ENCODE measurements at regions not wholly inside any gene's neighbourhood (a gene's known extent, or its start where the extent isn't known, plus 50 kb on each side); places are given as distances from the start of the nearest gene placed in this dataset.
"Not testable (repeated sequence)": the region's sequence is repeated elsewhere in the genome, so short reads cannot be mapped to it uniquely, and the experiment has no call there.

DNA sequence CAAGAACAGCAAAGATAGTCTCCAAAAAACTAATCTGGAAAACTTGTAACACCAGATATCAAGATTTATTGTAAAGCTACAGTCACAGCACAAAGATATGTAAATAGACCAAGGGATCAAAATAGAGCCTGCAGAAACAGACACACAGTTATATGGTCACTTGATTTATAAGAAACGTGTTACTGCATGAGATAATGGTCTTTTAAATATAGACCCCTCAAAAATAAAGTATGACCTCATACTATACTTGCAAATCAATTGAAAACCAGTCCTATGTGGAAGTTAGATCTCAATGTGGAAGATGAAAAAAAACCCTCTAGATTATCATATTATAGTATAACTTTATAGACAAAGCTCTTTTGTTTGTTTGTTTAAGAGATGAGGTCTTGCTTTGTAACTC, 247.3 kb upstream of the CNR1 start:
- no peaks in the 10 kb centered on the region for H3K9me3 ChIP-seq
- H3K4me3 ChIP-seq, result no peak overlapping the region
- whole genome bisulfite sequencing, 2 donors, result 13 to 21% methylated on average over 1 of the region's 1 CpG
- no peak overlapping the region for H3K27ac ChIP-seq
- no peak for DNase-seq
- no peaks in the 10 kb centered on the region for H3K4me1 ChIP-seq
- TF ChIP-seq, protein P1, sequence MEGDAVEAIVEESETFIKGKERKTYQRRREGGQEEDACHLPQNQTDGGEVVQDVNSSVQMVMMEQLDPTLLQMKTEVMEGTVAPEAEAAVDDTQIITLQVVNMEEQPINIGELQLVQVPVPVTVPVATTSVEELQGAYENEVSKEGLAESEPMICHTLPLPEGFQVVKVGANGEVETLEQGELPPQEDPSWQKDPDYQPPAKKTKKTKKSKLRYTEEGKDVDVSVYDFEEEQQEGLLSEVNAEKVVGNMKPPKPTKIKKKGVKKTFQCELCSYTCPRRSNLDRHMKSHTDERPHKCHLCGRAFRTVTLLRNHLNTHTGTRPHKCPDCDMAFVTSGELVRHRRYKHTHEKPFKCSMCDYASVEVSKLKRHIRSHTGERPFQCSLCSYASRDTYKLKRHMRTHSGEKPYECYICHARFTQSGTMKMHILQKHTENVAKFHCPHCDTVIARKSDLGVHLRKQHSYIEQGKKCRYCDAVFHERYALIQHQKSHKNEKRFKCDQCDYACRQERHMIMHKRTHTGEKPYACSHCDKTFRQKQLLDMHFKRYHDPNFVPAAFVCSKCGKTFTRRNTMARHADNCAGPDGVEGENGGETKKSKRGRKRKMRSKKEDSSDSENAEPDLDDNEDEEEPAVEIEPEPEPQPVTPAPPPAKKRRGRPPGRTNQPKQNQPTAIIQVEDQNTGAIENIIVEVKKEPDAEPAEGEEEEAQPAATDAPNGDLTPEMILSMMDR (IDR thresholded peaks at IDR 0.05), result no peak
- no peak for TF ChIP-seq POLR2A (IDR thresholded peaks at IDR 0.05)
- H3K27me3 ChIP-seq, result no peaks in the 10 kb centered on the region
- no peaks in the 10 kb centered on the region for H3K36me3 ChIP-seq
- intact Hi-C loops (cut with DNase I), result no loop called here

DNA sequence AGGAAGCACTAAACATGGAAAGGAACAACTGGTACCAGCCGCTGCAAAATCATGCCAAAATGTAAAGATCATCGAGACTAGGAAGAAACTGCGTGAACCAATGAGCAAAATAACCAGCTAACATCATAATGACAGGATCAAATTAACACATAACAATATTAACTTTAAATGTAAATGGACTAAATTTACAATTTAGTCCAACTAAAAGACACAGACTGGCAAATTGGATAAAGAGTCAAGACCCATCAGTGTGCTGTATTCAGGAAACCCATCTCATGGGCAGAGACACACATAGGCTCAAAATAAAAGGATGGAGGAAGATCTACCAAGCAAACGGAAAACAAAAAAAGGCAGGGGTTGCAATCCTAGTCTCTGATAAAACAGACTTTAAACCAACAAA, 242.2 kb upstream of the CNR1 start:
- WGBS, 2 donors, result 83 to 93% methylated on average over 3 to 4 of the region's 4 CpGs
- H3K27ac ChIP-seq; H3K27me3 ChIP-seq; intact Hi-C loops (cut with DNase I); DNase-seq; H3K4me3 ChIP-seq; H3K9me3 ChIP-seq; H3K36me3 ChIP-seq; H3K4me1 ChIP-seq: not testable (repeated sequence)

DNA sequence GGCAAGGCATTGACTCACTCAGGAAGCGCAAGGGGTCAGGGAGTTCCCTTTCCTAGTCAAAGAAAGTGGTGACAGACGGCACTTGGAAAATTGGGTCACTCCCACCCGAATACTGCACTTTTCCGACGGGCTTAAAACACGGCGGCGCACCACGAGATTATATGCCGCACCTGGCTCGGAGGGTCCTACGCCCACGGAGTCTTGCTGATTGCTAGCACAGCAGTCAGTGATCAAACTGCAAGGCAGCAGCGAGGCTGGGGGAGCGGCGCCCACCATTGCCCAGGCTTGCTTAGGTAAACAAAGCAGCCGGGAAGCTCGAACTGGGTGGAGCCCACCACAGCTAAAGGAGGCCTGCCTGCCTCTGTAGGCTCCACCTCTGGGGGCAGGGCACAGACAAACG, 240.5 kb upstream of the CNR1 start:
- intact Hi-C loops (cut with DNase I), result not testable (repeated sequence)

DNA sequence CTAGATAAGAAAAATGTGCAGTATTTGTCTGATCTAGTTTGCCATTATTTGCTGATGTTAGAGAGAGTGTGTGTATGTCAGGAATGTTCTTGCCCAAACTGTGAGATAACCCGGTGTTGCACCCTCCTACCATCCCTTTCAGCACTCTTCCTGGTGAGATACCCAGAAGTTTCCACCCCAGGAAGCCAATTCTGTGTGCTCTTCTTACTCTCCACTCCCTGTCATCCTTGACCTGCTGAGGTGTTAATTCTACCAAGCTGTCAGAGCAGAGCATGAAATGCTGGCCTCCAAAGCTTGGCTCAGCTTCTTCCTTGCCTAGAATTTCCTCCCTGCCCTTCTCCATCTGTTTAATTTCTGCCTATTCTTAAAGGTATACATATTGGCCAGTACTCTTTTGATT, 237.3 kb upstream of the CNR1 start:
- H3K27me3 ChIP-seq, result no peaks in the 10 kb centered on the region
- WGBS, 2 donors, result 40 to 55% methylated on average over 1 of the region's 1 CpG
- no peaks in the 10 kb centered on the region for H3K36me3 ChIP-seq
- intact Hi-C loops (cut with DNase I), result no loop called here
- no peak overlapping the region for H3K4me3 ChIP-seq
- TF ChIP-seq, protein P1 (IDR thresholded peaks at IDR 0.05), result no peak
- TF ChIP-seq POLR2A (IDR thresholded peaks at IDR 0.05), result no peak
- no peak for DNase-seq
- H3K9me3 ChIP-seq, result no peaks in the 10 kb centered on the region
- H3K27ac ChIP-seq, result no peak overlapping the region
- H3K4me1 ChIP-seq, result no peaks in the 10 kb centered on the region

More for the DNA sequence above, 240.5 kb upstream of the CNR1 start:
- not testable (repeated sequence) for H3K4me3 ChIP-seq, H3K27ac ChIP-seq, DNase-seq, H3K27me3 ChIP-seq, H3K36me3 ChIP-seq, H3K4me1 ChIP-seq, H3K9me3 ChIP-seq
- 73 to 87% methylated on average over 8 to 15 of the region's 19 CpGs for WGBS, 2 donors

DNA sequence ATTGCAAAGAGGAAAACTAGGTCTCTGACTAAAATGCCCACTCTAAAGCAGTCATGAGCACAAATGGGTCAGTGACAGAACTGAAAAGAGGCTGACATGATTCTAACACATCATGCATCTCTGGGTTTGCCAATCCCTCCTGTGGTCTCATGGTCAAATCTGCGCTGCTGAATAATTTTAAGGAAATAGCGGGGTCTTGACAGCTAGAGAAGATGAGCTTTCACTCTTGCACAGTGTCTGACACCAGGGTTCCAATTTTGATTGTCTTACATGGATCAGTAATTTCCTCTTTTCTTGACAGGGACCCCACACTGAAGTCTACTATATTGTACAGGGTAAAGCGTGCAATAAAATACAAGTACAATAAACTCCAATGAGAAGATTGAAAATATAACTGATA, 236.8 kb upstream of the CNR1 start:
- H3K4me1 ChIP-seq, result no peaks in the 10 kb centered on the region
- TF ChIP-seq POLR2A (IDR thresholded peaks at IDR 0.05), result no peak
- WGBS, 2 donors, result 79 to 98% methylated on average over 3 of the region's 3 CpGs
- intact Hi-C loops (cut with DNase I), result no loop called here
- H3K27me3 ChIP-seq, result no peaks in the 10 kb centered on the region
- DNase-seq, result no peak
- H3K36me3 ChIP-seq, result no peaks in the 10 kb centered on the region
- no peak overlapping the region for H3K4me3 ChIP-seq
- H3K9me3 ChIP-seq, result no peaks in the 10 kb centered on the region
- H3K27ac ChIP-seq, result no peak overlapping the region

DNA sequence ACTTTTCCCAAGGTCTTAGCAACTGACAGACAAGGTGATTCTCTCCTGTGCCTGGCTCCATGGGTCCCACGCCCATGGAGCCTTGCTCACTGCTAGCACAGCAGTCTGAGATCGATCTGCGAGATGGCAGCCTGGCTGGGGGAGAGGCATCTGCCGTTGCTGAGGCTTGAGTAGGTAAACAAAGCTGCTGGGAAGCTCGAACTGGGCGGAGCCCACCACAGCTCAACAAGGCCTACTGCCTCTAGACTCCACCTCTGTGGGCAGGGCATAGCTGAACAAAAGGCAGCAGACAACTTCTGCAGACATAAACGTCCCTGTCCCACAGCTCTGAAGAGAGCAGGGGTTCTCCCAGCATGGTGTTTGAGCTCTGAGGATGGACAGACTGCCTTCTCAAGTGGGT, 224.9 kb upstream of the CNR1 start:
- H3K9me3 ChIP-seq; DNase-seq; H3K27me3 ChIP-seq; H3K4me1 ChIP-seq; H3K27ac ChIP-seq; H3K4me3 ChIP-seq; H3K36me3 ChIP-seq; intact Hi-C loops (cut with DNase I): not testable (repeated sequence)
- WGBS, 2 donors, result 55% methylated on average over 5 of the region's 7 CpGs; no CpG with 5 or more reads in 1 of the 2 donors

DNA sequence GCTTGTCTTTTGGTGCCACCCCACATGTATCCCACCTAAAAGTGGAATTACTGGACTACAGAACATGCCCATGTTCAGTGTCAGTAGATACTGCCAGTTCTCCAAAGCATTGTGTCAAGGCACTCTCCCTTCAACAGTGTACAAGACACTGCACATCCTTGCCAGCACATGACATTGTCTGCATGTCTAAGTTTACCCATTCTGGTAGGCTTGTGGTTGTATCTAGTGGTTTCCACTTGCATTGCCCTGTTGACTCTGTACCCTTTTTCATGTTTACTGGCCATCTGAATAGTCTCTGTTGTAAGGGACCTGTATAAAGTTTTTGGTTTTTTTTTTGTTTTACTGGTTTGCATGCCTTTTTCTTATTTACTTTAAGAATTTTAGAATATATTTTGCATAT, 222.4 kb upstream of the CNR1 start:
- H3K4me3 ChIP-seq, result no peak overlapping the region
- TF ChIP-seq POLR2A (IDR thresholded peaks at IDR 0.05), result no peak
- TF ChIP-seq, protein P1 (IDR thresholded peaks at IDR 0.05), result no peak
- H3K36me3 ChIP-seq, result no peaks in the 10 kb centered on the region
- no peaks in the 10 kb centered on the region for H3K4me1 ChIP-seq
- intact Hi-C loops (cut with DNase I), result no loop called here
- no peak for DNase-seq
- H3K9me3 ChIP-seq, result no peaks in the 10 kb centered on the region
- H3K27ac ChIP-seq, result no peak overlapping the region
- no peaks in the 10 kb centered on the region for H3K27me3 ChIP-seq
